Stimulated activated CD8-positive, alpha-beta memory T cell treated with anti-CD3 and anti-CD28 coated beads, Interleukin-15, amount 100 ng/mL, for 4 hours (primary cell): ENCODE measurements at regions not wholly inside any gene's neighbourhood (a gene's known extent, or its start where the extent isn't known, plus 50 kb on each side); places are given as distances from the start of the nearest gene placed in this dataset.
"Not testable (repeated sequence)": the region's sequence is repeated elsewhere in the genome, so short reads cannot be mapped to it uniquely, and the experiment has no call there.

ENCODE experiments used
- DNase-seq, 2 donors: peaks; one replicate each; pipeline ENCODE4 v3.0.0-alpha.2; 2020; ENCODE audit warnings: low read depth in 2 of 2

GRCh38 chr1:199780948-199781670 lies 246.4 kb upstream of the NR5A2 start:
- DNase-seq: no peak

GRCh38 chr1:199784138-199784895 lies 243.2 kb upstream of the NR5A2 start:
- DNase-seq: no peak

GRCh38 chr1:199786695-199787094 lies 240.8 kb upstream of the NR5A2 start:
- DNase-seq: no peak

GRCh38 chr1:199789141-199789540 lies 238.4 kb upstream of the NR5A2 start:
- no peak for DNase-seq

- no peak for DNase-seq
Measured at GRCh38 chr1:199791495-199791894, 236.0 kb upstream of the NR5A2 start.

- no peak for DNase-seq
Measured at GRCh38 chr1:199792874-199793273, 234.6 kb upstream of the NR5A2 start.

DNA sequence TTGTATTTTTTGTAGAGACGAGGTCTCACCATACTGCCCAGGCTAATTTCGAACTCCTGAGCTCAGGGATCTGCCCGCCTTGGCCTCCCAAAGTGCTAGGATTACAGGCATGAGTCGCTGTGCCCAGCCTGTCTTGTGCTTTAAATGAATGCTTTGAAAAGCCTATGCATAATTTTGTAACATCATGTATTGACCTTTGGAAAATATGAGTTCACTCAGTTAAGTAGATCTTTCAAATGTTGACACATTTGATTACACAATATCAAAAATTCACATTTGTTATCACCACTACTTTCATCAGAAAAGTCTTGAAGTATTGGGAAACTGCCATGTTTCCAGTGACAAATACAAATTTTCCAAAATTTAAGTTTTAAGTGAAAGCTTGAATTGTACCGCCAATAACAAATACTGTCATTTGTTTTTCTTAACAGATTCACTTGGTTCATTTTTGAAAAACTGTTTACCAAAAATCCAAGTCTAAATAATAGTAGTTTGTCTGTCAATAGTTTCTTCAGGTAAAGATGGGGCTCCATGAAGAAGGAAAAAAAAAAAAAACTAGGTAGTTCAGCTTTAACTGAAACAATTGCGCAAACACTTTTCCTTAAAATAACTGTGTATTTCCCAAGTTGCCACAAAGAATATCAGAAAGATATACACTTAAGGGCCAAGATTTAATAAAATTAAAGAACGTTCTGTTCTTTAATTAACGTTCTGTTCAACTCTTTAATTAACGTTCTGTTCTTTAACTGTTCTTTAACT lies 233.2 kb upstream of the NR5A2 start:
- no peak for DNase-seq

- DNase-seq: no peak
Measured at GRCh38 chr1:199799116-199799515, 228.4 kb upstream of the NR5A2 start.

DNA sequence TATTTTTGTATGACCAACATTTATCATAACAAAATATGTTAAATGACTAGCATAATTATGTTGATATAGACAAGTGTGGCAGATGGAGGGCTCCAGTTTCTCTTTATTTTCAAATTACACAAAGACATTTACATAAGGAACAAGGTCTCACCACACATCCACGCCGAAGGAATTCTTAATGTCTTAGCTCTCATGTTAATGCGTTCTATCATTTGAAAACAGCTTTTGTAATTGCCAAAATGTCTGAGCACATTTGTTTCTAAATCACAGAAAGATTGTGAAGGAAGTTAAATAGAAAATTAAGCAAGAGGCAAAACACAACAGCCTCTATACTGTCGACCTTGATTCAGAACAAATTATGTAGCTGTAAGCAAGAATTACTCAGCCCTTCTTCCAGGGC lies 223.0 kb upstream of the NR5A2 start:
- DNase-seq: no peak

DNA sequence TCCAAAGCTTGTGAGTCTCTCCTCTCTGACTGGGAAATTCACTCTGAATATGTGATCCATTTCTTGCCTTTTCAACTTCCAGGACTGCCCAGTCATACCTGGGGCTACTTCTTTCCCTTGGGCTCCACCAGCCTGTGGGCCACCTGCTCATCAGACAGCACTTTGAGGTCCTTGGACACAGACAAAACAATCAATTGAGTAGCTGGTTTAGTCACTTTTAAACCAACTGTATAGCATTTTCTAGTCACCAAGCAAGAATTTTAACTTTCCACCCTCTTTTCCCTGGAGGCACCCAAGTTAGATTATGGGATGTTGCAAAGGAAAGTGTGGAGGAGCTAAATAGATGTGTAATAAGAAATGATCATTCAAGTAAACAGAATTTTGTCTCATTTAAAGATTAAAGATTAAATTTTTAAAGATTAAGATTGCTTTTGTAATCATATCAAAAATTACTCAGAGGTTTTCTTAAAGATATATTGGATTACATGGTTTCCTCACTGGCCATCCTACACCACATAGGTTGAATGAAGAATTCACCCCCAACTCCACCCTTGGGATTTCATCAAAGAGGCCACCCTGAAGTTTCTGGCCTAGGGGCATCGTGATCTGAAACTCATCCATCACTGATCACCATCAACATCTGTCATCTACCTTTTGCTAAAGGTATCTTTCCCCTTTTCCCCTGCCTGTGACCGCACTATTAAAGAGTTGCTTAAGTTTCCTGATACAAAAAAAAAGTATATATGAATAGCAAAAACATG lies 219.2 kb upstream of the NR5A2 start:
- DNase-seq: no peak

- DNase-seq: no peak
Measured at GRCh38 chr1:199809311-199809710, 218.2 kb upstream of the NR5A2 start.

GRCh38 chr1:199811163-199811562 lies 216.3 kb upstream of the NR5A2 start:
- DNase-seq: no peak

GRCh38 chr1:199813198-199813597 lies 214.3 kb upstream of the NR5A2 start:
- no peak for DNase-seq

DNA sequence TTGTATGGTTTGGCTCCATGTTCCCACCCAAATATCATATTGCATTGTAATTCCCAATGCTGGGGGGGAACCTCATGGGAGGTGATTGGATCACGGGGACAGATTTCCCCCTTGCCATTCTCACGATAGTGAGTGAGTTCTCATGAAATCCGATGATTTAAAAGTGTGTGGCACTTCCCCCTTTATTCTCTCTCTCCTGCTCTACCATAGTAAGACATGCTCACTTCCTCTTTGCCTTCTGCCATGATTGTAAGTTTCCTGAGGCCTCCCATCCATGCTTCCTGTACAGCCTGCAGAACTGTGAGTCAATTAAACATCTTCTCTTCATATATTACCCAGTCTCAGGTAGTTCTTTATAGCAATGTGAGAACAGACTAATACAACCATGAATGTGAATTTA lies 211.6 kb upstream of the NR5A2 start:
- no peak for DNase-seq

- no peak for DNase-seq
Measured at GRCh38 chr1:199817266-199817665, 210.2 kb upstream of the NR5A2 start.

GRCh38 chr1:199821029-199821779 lies 206.3 kb upstream of the NR5A2 start:
- DNase-seq: no peak

DNA sequence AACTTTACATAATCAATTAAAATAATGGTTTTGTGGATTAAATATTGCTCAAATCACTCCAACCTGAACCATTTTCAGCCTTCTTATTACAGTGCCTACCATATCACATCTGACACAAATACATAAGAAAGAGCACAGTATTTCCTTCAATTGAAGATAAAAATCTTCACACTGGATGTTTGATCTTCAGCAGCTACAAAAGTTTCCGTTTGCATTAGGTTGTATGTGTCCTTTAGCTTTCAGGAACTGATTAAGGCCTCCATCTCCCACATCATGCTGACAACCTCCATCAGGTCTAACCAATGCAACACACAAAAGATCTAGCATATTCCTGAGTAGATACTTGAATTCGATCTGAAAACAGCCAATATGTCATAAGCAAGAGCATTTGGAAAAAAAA lies 195.1 kb upstream of the NR5A2 start:
- DNase-seq: no peak

GRCh38 chr1:199834711-199835110 lies 192.8 kb upstream of the NR5A2 start:
- DNase-seq: no peak

- no peak for DNase-seq
Measured at GRCh38 chr1:199836430-199836829, 191.1 kb upstream of the NR5A2 start.

DNA sequence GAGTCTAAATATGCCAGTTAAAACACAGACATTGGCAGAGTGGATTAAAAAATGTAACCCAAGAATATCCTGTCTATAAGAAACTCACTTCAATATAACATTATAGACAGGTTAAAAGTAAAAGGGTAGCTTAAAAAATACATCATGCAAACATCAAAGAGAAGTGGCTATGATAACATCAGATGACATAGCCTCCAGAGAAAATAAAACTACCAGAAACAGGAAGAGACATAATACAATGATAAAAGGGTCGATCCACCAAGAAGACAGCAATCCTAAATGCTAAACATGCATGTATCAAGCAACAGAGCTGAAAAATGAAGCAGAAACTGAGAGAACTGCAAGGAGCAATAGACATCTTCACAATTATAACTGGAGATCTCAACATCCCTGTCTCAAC lies 190.2 kb upstream of the NR5A2 start:
- DNase-seq: no peak

GRCh38 chr1:199839608-199840007 lies 187.9 kb upstream of the NR5A2 start:
- not testable (repeated sequence) for DNase-seq
